ENCODE measurements at regions not wholly inside any gene's neighbourhood (a gene's known extent, or its start where the extent isn't known, plus 50 kb on each side); places are given as distances from the start of the nearest gene placed in this dataset.

GRCh38 chr2:3102922-3103569, 274.6 kb downstream of the EIPR1 start:
- no peaks in the 10 kb centered on the region for H3K4me1 ChIP-seq
- H3K9me3 ChIP-seq = no peaks in the 10 kb centered on the region
- H3K27ac ChIP-seq = no peak overlapping the region
- no peak for TF ChIP-seq CTCF (IDR thresholded peaks at IDR 0.05)
- TF ChIP-seq POLR2A (IDR thresholded peaks at IDR 0.05) = no peak
- H3K27me3 ChIP-seq = no peaks in the 10 kb centered on the region
- no peaks in the 10 kb centered on the region for H3K36me3 ChIP-seq
- H3K4me3 ChIP-seq = no peak overlapping the region
- intact Hi-C loops (cut with DNase I; ENCODE audit: low total_unique reads) = no loop called here
- DNase-seq = no peak

DNA sequence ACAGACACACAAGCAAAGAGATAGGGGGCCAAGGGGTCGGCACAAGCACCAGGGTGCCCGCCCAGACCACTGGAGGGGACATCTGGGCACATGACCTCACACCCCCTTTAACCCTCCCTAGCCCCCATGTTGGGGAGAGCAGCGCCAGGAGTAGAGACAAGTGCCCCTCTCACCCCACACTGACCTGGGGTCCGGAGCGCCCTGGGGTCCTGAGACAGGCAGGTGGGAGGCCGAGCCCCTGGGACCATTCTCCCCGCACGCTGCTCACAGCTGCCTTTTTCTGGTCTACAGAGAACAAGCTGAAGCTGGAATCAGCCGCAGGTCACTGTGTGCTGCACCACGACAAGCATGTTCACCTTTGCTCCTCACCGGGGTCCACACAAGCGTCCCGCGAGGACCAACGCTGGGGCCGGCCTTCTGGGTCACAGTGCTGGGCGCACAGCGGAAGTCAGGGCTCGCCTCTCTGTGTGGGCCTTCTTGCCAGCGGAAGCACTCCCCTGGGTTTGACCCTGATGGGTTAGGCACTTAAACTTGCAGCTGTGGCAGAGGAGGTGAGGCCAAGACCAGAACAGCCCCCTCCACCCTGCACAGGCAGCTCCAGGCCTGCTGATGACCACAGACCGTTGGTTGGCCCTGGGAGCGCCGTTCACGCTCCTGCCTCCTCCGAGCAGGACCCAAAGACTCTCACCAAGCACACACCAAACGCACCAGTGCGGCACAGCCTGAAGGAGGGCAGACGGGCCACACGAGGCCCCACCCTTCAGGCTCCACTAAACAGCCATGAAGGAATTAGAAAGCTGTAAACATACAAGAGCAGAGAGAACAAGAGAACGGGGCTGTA, 275.3 kb downstream of the EIPR1 start:
- Histone ChIP-seq H3K27me3 (no peaks in the 10 kb centered on the region), H3K36me3 (no peaks in the 10 kb centered on the region), H3K9me3 (no peaks in the 10 kb centered on the region), H3K27ac (no peak overlapping the region), H3K4me3 (no peak overlapping the region), H3K4me1 (no peaks in the 10 kb centered on the region)
- intact Hi-C loops (cut with DNase I; ENCODE audit: low total_unique reads) = no loop called here
- DNase-seq = no peak
- TF ChIP-seq POLR2A (IDR thresholded peaks at IDR 0.05) (no peak), CTCF (IDR thresholded peaks at IDR 0.05) (no peak)

- Histone ChIP-seq H3K27me3 (no peaks in the 10 kb centered on the region), H3K36me3 (no peaks in the 10 kb centered on the region), H3K4me3 (no peak overlapping the region), H3K27ac (no peak overlapping the region), H3K4me1 (no peaks in the 10 kb centered on the region), H3K9me3 (no peaks in the 10 kb centered on the region)
- no peak for DNase-seq
- TF ChIP-seq POLR2A (IDR thresholded peaks at IDR 0.05) (no peak), CTCF (IDR thresholded peaks at IDR 0.05) (no peak)
- intact Hi-C loops (cut with DNase I; ENCODE audit: low total_unique reads) = no loop called here
Observed at GRCh38 chr2:3101016-3101942, 276.3 kb downstream of the EIPR1 start.

GRCh38 chr2:3100386-3100785, 277.2 kb downstream of the EIPR1 start:
- Histone ChIP-seq H3K9me3 (no peaks in the 10 kb centered on the region), H3K27ac (no peak overlapping the region), H3K4me1 (no peaks in the 10 kb centered on the region), H3K36me3 (no peaks in the 10 kb centered on the region), H3K27me3 (no peaks in the 10 kb centered on the region), H3K4me3 (no peak overlapping the region)
- no peak for DNase-seq
- intact Hi-C loops (cut with DNase I; ENCODE audit: low total_unique reads) = no loop called here
- TF ChIP-seq CTCF (IDR thresholded peaks at IDR 0.05) (no peak), POLR2A (IDR thresholded peaks at IDR 0.05) (no peak)

All from uterus (tissue), 3 donors.